NCI-H82 treated with DMSO at 0.1 percent for 48 hours (cell line): ENCODE measurements at regions not wholly inside any gene's neighbourhood (a gene's known extent, or its start where the extent isn't known, plus 50 kb on each side); places are given as distances from the start of the nearest gene placed in this dataset.

ENCODE experiments used
- DNase-seq: peaks from one replicate; lab custom pipeline; 2025; ENCODE audit not compliant: unreplicated experiment; lab: John Stamatoyannopoulos, UW

DNA sequence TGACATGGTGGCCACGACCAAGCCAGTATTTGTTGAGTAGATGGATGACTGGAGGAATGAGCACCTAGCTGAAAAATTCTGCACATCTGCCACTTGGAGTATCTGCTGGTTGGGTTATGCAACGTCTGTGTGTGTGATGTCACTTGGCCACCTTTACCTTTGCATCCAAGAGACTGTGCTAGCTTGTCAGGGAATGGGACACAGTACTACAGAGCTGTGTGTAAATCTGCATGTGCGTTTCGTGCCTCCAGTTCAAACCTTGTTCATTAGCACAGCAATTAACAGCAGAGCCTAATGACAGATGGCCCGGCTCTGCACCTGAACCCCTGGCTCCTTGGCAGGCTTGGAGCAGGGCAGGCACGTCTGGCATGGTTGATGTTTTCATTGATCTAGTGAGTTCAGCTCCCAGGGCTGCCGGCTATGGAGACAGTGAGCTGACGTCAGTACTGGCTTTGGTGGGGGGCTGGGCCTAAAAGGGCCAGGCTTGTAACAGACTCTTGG is 188.4 kb upstream of the NAV2 start:
- DNase-seq: no peak

DNA sequence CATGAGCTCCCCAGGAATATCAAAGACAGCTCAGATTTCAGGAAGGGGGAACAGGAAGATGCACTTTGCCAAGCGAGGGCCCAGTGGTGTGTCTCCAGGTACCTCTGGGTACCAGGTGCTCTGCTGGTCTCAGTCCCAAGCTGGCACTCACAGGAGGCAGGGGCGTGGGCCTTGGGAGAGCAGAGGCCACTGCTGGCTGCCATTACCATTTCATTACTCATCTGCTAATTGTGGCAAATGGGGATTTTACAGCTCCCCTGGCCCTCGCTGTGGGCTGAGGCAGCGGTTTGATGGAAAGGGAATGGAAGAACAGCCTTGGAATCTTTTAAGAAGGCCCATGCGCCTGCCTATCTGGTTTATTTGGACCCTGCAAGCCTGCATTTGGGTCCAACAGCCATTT is 192.0 kb upstream of the NAV2 start:
- no peak for DNase-seq

GRCh38 chr11:19519912-19520641 is 192.6 kb upstream of the NAV2 start:
- DNase-seq: peak; percentile 27

DNA sequence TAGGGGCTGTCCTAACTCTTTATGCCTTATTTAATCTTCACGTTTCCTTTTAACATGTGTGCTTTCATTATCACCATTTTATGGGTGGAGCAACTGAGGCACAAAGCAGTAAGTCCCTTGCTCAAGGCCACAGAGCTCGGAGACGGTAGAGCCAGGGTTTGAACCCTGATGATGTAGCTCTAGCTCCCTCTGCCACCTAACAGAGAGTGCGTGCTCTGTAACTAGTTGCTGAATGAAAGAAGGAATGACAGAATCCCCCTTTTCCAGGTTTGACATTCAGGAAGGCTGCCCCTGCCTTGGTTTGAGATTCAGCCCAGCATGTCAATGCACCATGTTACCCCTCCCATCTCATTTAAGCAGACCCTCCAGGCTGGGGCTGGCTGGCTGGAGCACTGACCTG is 193.3 kb upstream of the NAV2 start:
- no peak for DNase-seq

- DNase-seq: no peak
These were observed 199.4 kb upstream of the NAV2 start for GRCh38 chr11:19513253-19513652.

GRCh38 chr11:19512618-19513017 is 200.0 kb upstream of the NAV2 start:
- DNase-seq: no peak

DNA sequence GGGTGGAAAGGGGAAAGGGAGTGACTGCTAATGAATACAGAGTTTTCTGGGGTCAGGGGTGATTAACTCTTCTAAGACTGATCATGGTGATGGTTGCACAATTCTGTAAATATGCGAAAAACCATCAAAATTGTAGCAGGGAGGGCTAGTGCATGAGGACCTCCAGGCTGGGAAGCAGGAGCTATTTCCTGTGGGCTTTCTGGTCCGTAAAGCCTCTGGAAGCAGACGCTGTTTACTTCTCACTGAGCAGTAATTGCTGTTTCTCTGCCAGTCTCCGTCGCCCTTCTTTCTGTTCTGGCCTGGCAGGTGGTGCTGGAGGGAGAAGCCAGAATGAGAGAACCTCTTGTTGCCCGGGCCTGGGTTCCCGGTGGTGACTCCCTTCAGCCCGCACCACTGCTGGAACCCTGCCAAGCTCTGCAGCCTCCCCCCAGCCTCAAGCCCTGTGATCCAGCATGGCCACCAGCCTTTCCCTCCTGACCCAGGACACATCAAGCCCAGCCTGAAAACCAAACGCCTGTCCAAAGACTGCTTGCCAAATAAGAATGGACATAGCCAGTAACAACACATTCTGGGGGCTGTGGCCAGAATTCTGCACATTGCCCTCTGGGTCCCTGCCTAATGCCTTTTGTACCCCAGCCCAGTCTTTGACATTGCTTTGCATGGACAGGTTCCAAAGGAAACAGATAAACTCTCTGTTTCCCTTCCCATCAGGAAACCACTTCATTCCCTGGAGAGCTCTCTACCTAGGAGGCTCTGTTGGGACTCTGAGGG is 201.0 kb upstream of the NAV2 start:
- DNase-seq: no peak

- DNase-seq: no peak
These were observed 201.6 kb upstream of the NAV2 start for GRCh38 chr11:19511066-19511412.

DNA sequence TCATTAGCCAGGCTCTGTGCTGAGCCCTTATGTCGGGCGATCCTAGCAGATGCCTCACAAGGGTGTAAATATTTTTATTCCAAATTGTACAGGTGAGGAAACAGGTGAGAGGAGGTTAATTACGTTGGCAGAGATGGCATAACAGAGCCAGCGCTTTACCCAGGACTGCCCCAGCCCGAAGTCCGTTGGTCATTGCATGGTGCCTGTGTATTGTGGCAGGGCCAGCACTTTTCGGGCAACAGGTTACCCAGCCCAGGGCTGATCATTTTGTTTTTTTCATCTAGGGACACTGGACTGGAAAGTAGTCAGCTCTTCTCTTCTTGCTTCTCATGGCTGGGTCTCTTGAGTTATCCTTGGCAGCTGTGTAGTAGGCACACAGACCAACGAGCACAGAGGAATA is 202.2 kb upstream of the NAV2 start:
- no peak for DNase-seq

DNA sequence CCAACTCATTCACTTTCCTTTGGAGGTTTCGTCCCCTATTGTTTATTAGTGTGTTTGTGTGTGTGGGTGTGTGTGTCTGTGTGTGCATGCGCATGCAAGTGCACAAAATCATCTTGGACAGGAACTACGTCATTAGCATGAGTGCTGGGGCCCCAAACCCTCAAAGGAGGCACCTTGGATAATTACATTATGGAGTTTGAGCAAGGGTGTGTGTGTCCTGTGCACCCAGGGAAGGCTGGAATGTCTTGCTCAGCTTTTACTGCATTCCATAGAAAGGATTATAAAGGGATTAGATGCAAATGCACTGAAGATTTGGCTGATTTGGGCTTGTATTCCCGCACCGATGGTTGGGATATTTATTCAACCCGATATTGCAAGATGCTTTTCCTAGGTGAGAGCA is 203.4 kb upstream of the NAV2 start:
- no peak for DNase-seq

- DNase-seq: no peak
These were observed 204.5 kb upstream of the NAV2 start for GRCh38 chr11:19508165-19508564.

DNA sequence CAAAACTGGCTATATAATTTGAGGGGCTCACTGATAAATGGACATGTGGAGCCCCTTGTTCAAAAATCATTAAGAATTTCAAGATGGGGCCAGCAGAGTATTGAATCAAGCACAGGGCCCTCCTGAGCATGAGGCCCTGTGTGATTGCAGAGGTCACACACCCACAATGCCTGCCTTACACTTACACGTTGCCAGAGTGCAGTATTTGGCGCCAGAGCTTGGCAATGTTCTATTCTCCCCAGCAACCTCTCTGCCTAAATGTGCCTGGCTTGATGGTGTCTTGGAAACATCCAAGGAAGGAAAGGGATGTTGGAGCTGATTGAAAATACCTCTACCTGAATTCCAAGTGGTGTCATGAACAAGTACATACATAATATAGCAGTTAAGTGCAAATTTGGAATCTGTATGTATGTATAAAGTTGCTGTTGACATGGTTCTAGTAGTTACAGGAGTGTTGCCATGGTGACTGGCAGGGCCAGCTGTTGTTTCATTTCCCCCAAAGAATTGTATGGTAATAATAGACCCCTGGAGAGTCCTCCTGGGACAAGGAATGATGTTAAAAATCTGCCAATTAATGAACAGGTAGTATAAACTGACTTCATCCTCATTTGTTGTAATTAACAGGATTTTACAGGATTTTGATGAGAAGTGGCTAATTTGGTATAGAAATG is 205.7 kb upstream of the NAV2 start:
- no peak for DNase-seq

- no peak for DNase-seq
These were observed 209.9 kb upstream of the NAV2 start for GRCh38 chr11:19502691-19503253.

- DNase-seq: no peak
These were observed 211.0 kb upstream of the NAV2 start for GRCh38 chr11:19501631-19502030.

DNA sequence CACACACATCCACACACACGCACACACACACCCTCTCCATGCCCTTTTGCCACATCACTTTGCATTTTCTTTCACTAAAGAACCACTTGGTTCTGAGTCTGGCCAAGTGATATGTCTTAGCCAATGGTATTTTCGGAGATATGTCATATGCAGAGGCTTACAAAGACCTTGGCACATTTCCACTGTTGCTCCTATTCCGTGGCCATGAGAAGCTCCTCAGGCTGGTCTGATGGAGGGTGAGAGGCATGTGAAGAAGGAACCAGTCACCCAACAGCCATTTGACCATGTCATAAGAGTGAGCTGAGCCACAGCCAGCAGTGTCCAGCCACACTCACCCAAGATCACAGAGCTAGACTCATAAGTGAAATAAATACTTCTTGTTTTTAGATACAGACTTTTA is 212.6 kb upstream of the NAV2 start:
- no peak for DNase-seq

DNA sequence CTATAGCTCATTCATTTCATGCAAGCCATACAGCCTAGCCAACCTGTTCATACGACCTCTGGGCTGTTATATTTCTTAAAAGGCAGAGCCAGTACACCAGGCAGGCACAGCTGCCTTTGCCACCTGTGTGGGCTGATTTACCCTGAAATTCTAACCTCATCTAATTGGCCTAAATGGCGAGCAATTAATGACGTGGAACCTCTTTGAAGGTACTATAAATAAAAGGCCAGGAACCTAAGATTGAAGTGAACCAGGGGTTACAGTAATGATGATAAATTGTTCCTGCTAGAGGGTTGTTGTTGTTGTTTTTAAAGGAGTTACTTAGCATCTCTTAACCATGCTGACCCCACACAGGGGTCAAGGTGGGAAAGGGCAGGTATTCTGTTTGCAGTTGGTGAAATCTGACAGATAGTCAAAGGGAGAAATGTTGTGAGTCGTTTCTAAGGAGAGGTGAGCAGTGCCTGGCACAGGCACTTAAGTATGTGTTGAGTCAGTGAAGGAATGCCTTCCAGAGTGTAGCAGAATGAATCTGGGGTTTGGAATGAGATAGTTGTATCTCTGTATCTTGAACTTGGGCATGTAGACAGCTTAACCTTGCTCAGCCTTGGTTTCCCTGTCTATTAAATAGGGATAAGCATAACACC is 213.5 kb upstream of the NAV2 start:
- no peak for DNase-seq

DNA sequence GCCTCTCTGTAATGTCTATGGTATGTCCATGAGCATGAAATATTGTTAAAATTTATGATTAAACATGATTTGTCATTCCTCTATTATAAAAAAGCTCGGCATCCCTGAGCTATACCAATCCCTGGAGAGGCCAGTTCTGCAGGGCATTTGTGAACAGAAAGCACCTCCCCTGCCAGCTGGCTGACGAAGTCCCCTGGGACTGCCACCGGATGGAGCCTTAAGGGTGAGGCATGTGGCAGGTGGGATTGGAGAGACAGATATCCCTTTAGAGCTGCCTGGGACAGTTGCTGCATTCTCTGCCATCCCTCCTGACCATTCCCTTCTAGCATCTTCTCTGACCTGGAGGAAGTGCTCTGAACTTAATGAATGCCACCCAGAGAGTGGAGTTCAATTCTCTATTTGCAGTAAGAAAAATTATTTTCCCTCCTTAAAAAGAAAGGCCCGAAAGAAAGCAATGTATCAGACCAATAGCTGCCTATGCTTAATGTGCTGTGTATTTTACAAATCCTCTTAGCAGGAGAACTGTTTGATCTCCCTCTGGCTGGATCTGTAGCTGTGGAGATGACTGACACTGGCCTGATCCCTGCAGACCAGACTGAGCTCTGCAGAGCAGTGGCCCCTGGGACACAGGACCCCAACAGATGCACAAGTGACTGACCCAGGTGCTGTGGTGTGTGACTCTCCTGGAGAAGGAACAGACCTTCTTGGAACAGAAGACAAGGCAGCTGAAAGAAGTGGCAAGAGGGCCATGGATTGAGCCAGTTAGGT is 219.0 kb upstream of the NAV2 start:
- peak; percentile 73 for DNase-seq

DNA sequence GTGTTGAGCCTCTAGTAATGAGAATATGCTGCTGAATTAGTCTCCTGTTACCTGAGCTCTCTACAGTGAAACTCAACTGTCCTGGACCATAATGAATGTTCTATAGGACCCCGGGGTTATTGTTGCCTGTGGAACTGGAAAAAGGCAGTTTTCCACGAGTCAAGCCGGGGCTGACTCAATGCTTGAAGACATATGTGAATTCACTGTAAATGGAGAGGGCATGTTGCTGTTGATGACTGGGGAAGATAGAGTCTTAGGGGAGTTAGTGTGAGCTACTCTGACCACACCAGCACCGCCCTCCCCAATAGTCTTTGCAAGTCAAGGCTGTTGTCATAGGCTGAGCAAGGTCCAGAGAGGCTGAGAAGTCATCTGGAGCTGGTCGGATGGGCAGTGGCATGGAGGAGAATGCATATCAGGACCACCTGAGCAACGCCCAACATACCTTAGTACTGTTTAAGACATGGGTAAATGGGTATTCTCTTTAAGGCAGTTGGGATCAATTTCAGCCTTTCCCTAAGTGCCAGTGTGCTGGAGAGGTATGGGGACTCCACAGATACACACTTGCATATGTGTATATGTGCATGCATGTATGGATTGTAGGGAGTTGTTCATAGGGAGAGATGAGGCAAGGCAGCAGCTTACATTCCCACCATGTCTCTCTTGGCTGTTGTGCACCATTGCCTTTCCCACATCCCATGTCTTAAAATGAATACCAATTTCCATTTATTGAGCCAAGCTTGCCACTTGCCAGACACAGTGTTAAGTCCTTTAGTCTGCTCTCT is 230.1 kb upstream of the NAV2 start:
- DNase-seq: no peak

GRCh38 chr11:19480540-19480939 is 232.1 kb upstream of the NAV2 start:
- no peak for DNase-seq

- no peak for DNase-seq
These were observed 233.7 kb upstream of the NAV2 start for GRCh38 chr11:19478891-19479290.
